ENCODE measurements at regions not wholly inside any gene's neighbourhood (a gene's known extent, or its start where the extent isn't known, plus 50 kb on each side); places are given as distances from the start of the nearest gene placed in this dataset.

DNA sequence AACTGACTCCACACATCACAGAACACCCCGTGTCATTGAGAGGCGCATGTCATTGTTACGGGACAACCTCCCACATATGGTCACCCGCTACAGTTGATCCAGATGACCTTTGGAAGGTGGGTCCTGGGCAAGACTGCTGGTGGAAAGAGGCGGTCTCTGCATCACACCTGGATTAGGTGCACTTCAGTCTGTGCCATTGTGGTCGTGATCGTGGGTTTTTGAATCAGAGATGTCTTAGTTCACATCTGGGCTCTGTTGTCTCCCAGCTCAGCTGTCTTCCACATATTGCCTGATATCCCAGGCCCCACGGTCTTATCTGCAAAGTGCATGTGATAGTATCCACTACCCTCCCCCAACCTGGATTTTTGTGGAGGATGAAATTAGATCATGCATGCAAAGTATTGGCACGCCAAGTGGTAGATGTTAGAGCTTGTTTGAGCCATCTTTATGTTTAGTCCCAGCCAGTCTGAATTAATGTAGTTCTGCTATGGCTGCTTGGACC is 208.7 kb upstream of the FOXN3 start:
- DNase-seq = no peak

DNA sequence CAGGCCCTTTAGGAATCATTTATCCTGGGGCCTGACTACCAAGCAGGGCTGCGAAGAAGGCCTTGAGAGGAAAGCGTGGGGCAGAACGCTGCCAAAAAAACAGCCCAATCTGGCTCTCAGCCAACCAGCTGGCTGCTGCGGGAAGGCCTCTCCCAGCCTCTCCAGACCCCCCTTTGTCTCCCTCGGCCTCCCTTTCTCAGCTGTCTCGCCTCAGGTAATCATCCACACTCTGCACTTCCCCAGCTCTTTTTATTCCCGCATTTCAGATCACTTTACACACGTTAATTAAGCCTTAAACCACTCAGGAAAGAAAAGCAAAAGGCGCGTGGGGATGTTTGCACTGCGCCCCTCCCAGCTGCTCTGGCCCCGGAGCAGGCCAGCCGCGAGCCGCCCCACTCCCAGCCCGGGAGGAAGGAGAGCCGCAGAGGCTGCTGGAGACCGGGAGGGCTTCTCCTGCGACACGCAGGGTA is 208.2 kb upstream of the FOXN3 start:
- DNase-seq = no peak

DNA sequence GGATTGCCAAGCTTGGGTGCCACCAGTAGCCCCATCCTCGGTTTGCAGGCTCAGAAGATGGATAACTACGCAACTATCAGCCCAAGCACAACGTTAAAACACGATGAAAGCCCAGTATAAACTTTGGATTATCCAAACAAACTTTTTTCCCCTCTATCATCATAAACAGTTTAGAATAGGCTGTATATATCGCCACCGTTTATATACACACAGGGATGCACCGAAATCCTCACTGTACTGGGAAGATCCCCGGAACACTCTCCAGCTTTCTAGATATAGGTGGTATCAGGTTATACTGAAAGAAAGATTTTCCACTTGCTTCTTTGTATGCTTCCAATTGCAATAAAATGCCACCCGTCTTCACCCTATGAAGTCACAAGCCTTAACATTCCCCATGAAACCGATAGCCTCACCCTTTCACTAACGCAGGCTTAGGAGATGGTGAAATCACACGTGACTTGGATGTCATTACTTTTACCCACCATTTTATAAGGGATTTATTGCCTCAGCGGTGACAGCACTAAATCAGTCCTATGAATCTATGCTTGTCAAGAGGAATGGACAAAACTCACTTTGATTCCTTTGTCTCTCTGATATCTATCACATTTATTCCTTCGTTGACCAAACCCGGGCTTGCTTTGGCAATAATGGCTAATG is 207.6 kb upstream of the FOXN3 start:
- no peak for DNase-seq

DNA sequence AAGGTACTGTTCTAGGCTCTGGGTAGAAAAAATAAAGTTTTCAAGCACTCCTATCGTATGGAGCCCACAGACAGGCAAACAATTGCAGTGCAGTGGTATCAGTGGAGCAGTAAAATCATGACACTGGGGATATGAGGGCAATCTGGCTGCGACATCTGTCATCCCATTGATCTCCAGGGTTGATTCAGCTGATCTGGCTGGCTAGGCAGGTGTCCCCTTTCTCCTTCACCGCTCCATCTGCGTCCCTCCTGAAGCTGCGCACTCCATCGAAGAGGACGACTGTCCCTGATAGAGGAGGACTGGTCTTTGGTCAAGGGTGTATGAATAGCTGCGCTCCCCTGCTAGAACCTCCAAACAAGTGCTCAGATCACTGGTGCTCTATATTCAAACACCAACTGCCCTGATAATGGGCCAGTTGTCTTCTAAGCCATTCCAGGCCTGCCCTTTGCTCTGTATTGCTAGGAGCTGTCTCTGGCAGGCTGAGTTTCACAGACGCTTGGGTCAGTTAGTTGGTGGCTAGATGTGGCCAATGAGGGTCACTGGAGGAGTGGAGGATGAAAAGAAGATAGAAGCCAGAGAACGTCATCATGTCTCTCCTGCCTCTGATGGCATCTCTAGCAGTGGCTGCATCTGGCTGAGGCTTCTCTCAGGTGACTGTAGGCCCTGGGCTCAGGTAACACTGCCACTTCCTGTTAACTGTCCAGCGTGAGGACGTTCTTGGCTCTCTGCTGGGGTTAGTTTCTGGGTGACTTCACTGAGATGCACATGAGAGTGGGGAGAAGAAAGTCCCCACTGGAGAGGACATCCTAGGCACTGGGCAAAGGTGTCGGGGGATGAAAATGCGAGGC is 205.0 kb upstream of the FOXN3 start:
- no peak for DNase-seq

DNA sequence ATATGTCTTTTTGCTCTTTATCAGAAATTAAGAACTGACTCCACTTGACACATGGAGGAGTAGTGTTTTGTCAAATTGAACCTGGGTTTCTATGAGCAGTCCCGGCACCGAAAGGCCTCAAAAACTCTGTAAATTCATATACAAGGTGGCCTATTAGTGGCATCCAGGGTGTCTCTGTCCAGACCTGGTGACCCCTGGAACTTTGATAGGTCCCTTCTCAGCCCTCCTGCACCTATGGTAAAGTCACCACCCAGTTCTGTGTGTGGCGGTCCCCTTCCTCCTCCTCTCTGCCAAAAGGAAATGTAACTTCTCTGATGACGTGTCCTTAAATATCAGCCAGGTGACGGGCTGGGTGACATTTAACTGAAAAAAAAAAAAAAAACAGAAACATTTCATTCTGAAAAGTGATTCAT is 204.0 kb upstream of the FOXN3 start:
- DNase-seq = no peak

DNA sequence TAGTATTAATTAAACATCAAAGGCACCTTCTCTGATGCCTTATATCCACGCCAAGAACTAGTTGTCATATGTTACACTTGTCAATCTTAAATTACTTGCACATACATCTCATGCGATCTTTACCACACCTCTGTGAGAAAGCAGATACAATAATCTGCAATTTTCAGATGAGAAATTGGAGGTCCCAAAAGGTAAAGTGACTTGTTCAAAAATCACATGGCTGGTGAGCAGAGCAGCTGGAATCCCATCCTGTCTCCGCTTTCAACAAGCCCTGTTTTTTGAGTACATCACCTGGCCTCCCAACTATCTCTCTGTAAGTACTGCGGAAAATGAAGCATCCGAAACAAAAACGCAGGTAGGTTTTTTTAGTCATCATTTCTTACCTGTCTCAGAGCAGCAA is 203.4 kb upstream of the FOXN3 start:
- DNase-seq = no peak

DNA sequence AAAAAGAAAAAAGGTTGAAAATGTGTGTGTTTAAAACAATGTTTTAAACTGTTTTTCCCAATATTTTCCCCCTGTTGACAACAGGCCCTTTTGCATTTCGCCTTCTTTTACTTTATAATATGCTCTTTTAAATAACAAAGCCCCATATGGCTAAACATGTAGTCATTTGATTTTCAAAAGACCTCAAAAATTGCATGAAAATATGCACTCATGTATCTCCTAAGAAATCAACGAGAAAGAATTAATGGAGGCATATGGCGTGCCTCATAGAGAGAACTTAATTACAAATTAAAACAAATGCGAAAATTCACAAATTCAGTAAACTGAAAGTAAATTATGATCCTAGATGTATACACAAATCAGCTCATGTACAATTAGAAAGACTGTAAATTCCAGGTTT is 202.6 kb upstream of the FOXN3 start:
- DNase-seq = no peak

DNA sequence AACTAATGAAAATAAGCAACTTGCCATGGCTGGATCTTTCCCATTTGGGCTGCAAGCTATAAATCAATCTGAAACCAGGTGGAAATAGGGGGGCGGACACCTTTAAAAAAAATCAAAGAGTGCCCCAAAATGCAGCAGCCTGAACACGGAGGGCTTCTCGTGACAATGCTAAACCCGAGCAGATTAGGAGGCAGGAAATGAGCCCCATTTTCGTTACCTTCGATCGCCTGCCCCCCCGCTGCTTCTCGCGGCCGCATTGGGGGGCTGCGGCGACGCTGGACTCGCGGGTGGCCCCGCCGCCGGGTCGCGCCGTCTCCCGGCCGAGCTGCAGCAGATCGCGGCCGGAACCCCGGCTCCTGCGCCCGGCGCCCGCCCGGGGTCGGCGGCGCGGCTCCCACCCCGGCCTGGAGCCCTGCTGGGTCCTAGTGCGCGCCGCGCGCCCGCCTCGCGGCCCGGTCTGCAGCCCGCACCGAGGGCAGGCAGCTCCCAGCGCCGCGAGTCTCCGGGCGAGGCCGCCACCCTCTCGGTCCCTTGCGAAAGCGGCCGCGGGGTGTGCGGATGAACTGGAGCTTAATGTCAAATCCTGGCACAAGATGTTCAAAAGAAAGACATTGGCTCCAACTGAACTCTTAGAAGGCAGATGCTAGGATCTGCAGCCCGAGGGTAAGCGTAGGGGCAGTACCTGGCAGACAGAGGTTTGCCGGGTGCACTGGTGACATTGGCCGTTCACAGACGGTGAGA is 201.9 kb upstream of the FOXN3 start:
- DNase-seq = no peak

DNA sequence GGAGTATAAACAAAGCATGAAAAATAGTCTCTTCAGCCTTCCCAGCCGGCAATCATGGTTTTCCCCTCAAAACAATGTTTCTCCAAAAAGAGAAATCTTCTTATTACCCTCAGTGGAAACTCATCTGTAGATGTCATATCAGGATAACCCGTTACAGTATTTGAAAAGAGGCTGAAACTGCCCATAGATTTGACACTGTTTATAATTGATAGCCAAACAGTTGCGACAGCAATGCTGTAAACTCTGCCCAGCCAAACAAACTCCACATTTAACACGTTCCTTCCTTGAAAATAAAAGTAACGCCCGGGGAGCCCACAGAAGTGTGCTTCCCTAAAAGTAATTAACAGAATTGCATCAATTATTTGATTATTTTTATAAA is 201.3 kb upstream of the FOXN3 start:
- no peak for DNase-seq

DNA sequence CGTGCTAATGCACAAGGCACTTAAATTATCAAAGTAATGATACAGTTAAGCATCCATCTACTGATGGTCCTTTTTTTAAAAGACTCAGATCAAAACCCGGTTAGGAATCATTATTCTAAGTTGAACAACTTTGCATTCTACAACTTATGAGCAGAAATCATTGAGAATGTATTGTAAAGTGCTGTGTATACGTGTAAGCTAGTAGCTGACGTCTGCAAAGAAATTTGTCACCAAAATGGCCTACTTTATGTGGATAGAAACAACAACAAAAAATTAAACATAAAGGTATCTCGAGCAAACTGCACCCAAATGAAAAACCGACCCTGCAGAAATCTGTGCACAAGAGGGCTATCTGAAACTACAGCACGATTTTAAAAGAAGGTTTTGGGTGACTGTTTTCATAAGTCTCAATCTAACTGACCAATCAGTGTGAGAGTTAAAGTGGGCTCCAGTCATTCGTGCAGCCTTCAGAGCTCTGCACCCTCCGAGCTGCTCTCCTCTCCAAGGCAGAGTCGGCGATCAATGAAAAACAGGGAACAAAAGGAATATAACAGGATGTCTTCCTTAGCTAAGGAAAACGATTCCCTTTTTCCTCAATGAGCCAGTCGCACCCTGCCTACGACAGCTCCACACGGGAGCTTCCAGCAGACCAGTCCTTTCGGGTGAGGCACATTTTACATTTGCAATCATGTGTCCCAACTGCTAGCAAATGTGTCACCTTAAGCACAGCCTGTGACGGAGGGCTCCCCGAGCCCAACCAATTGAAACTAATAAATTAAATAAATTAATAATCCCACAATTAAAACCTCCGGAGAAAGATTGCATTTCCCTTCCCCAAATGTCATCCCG is 200.7 kb upstream of the FOXN3 start:
- DNase-seq = no peak

DNA sequence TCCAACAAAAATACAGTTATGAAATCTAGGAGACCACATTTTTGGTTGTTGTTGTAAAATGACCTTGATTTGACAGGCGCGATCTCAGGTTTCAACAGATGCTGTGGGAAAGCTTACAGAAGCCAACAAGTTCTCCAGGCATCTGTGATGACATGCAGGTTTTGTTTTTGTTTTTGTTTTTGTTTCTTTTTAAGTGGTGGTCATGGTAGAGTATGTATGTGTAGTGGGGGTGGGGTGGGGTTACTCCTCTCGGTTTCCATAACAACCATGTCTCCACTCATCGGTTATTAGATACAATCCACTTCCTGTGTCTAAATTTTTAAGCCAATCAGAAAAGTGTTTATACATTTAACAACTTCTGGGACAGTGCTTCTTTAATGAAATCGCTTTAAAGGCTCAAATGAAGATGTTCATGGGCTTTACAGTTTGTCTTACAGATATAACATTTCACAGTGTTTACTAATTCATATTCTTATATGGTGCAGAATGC is 199.9 kb upstream of the FOXN3 start:
- DNase-seq = no peak

DNA sequence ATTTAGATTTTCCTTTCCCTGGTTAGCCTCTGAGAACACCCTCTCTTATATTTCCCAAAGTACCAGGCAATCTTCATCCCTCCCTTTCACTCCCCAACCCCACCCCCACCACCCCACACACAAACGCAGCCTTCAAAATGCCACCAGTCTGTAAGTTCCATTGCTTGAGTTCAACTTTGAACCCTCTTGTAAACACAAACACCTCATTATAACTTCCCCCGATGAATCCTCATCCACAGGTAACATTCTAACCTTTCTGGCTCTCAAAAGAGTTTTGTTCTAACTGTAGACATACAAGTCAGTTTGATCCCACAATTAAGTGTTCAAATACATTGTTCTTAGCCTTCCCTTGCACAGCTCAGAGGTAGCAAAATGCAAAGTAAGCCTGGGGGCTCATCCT is 199.4 kb upstream of the FOXN3 start:
- DNase-seq = no peak

DNA sequence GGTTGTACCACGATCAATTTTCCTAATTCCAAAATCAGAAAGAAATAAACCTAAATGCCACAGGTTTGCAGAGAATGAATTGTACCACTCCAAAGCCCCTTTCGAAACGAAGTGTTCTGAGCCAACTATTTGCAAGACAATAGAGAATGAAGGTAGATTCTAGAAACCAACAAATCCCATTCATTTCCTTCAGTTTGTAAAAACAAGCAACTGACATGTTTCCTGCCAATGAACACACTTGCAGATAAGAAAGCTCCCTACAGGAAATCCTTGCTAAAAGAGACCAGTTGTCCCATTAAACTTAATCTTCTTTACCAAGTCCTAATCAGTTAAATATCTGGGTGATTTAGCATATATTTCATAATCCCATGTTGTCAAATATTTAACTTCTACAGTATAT is 198.4 kb upstream of the FOXN3 start:
- no peak for DNase-seq

DNA sequence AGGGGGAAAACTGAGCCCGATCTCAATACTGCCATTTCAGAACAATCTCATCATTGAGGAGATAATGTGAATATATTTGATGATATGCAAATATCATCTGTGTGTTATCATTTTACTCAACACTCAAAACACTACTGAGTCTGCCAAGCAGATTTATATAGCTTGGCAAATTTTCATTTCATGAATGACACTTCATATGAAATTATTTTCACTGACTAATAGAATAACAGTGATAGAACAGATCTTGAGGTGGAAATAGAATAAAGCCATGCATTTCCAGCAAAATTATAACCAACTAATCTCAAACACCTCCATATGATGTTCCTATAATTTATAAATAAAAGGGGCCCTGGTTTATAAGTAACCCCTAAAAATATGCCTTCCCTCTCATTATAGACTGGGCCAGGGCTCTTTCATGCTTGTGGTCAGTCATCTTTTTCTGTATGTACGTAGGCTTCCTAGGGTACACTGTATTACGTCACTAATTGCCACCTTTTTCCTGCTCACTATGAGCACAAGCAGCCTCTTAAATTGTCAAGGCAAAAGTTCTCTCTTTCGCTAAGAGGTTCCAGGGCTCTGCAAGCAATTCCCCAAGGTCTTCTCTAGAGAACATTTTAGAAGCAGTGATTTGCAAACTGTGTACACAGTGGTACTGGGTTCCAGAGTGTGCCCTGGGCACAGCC is 197.1 kb upstream of the FOXN3 start:
- DNase-seq = no peak

DNA sequence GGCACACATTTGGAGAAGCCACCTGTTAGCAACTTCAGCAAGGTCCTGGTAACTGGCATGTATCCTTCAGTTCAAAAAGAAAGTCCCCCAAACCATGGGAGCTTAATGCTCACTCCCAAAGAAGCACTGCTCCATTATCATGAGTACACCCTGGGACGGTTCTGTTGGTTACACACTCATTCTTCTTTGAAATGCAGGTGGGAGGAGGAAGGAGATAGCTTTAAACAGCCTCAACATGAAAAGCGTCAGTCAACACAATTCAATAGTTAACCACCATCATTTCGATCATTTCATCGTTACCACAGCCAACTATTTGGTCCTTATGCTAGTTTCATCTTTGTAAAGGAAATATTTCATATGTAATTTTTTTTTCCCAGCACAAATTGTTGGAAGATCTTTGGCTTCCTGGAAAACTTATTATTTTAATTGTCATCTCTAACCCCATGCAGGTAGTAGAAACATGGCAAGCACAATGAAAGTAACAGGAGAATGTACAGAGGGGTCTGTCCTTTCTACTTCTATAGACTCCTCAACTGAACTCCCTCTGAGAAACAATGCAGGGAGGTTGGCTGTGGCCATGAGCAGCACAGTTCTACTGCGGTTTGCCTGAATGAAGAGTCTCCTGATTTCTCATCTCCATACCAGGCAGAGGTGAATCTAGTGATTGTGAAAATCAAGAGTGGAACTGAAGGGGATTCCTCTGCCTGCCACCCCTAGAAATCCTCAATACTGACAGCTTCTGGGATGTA is 196.4 kb upstream of the FOXN3 start:
- no peak for DNase-seq

DNA sequence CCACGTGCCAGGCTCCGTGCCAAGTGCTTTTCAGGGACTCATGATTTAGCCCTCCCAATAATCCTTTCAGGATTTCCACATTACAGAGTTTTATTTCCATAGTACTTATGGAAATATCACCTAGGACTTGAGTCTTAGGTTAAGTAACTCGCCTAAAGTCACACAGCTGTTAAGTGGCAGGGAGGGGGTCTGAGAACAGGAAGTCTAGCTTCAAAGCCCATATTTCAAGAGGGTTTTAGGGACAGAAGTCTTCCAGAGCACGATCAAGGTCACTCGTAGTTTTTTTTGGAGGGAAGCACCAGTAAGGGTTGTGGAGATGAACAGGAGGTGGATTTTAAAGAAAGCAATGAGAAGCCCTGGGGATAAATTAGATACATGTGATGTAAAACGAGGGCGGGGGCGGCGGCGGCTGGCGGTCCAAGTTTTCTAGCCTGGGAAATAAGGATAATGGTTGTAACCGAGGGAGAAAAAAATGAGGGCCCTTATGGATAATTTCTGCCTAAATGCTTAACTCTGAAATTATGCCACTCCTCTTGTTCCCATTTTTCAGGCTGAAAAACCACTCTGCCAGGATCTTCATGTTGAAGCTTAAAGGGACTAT is 192.6 kb upstream of the FOXN3 start:
- no peak for DNase-seq

DNA sequence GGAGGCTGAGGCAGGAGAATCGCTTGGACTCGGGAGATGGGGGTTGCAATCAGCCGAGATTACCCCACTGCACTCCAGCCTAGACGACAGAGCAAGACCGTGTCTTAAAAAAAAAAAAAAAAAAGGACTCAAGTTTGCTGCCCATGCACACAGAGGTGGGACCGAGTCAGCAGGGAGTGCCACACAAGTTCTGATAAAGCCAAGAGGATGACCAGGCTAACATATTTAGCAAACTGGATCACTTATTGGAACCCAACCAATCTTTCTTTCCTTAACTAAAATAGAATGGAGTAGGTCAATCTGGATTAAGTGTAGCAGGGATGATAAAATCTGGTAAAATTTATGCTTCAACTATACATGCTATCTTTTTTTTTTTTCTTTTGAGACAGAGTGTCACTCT is 190.4 kb upstream of the FOXN3 start:
- no peak for DNase-seq

DNA sequence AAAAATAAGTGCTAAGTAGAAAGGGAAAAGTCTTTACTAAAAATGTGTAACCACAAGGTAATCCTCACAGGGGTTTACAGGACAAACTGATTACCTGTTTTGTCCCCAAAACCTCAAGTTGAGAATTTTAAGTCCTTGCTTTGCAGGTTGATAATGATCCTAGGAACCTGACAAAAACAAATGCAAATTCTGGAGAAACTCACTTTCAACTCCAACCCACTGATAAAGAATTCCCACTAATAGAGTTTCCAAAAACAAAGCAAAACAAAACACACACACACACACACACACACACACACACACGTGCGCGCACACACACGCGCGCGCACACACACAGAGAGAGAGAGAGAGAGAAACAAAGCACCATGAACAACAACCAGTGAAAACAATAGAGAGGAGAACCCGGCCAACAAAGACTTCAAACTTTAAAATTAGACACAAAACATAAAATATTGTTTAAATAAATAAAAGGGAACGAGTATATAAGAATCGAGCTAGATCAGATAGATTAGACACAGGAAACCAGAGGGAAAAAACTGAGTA is 187.0 kb upstream of the FOXN3 start:
- DNase-seq = no peak

DNA sequence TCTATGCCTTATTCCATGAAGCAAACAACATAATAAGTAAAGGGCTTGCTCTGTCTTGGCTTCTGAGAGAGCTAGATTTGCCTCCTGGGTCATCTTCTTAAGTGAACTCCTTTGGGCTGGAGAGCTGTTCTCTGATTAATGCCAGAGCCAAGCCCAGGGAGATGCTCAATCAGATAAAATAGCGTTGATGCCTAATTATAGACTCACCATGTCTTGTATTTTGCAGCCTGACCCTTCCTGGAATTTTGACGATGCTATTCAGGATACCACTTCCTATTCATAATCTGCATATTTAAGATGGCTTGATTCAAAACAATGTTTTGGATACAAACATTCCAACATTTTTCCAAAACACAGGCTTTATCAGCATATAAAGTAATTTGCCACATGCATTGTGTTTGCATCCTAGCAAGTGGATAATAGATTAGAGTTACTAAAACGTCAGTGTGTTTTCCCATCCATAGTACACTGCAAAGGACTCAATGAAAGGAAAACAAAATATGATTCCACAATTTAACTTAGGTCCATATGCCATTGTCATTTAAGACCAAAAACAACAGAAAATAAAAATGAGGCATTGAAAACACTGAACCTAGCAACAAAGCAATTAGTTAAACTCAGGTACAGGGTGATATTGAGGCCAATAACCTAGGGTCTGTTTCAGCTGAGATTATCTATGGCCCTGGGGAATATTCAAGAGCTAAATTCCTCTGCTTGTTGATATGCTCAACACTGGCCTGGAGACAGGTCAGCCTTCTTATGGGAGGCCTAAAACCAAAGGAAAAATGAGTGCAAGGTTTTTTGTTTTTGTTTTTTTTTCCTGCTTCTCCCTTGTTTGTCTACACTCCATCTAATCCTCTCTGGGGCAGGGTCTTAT is 184.2 kb upstream of the FOXN3 start:
- DNase-seq = no peak
